HG02981 (cell line): ENCODE measurements at regions not wholly inside any gene's neighbourhood (a gene's known extent, or its start where the extent isn't known, plus 50 kb on each side); places are given as distances from the start of the nearest gene placed in this dataset.
"Not testable (repeated sequence)": the region's sequence is repeated elsewhere in the genome, so short reads cannot be mapped to it uniquely, and the experiment has no call there.

Source experiments
- ATAC-seq: cut with Tn5 transposase; IDR thresholded peaks from one replicate; pipeline ENCODE4 v1.9.1; 2021; ENCODE audit warnings: mild to moderate bottlenecking, moderate library complexity; ENCODE audit not compliant: unreplicated experiment

DNA sequence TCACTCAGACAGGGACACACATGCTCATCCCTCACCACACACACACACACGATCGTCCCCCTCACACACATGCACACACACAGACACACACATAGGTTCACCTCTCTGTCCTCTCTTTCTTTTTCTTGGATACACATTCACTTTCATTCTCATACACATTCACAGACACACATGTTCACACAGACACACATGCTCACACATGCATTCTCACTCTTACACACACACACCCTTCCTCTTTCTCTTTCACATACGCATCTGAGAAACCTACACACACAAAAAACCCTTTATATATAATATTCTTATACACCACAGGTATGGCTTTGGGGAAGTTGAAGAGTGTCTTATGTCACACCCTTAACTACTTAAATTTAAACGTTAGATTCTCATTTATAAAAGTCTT lies 248.6 kb upstream of the RUNX1 start:
- ATAC-seq, result no peak

DNA sequence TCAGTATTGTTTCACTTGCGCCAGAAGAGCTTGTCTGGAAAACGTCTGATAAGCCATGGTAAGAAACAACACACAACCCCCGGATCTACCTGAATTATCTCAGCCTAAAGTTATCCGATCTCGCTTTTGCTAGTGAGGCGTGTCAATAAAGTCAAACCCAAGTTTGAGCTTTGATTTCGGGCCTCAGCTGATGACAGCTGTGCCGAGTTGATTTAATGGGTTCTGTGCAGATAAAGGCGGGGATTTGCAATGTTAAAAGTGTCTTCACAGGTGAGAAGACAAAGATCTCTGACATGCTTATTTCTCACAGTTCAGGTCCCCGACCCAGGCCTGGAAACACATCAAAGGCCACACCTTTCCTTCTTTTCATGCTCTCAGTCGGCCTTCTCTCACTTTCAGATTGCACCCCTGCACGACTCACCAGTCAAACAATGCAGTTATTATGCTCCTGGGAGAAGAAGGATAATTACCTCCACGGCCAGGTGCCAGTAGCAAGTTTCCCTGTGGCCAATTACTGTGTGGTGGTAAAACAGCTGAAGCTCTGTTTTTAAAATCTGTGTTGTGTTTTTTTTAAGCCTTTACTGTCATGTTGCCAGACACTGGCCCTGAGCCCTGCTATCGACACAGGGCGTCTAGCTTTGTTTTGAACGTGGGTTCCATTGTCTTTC lies 245.3 kb upstream of the RUNX1 start:
- ATAC-seq, result no peak

- no peak for ATAC-seq
These were observed 243.0 kb upstream of the RUNX1 start for GRCh38 chr21:35291973-35292627.

DNA sequence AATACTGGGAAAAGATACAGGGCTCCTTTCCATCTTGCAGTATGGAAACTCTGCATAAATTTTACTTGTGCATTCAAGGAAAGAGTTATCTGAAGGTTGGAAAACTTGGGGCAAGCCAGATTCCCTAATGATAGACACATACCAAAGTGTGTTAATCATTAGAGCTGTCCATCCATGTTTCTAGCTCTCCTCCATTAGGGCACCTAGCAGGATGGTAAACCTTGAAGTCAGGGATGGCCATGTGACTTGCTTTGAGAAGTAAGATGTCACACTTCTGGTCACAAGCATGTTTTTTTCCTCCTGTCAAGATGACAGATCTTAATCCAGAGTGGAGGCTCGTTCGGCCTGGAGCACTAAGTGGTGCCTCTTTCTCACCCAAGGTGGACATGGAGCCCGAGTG lies 241.9 kb upstream of the RUNX1 start:
- ATAC-seq, result no peak

DNA sequence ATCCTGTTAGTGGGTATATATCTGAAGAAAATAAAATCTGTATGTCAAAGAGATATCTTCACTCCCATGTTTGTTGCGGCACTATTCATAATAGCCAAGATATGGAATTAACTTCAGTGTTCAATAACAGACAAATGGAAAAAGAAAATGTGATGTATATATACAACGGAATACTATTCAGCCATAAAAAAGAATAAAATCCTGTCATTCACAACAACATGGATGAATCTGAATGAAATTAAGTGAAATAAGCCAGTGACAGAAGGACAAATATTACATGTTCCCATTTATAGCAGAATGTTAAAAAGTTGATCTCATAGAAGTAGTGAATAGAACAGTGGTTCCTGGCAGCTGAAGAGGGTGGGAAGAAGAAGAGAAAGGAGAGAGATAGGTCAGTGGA lies 239.1 kb upstream of the RUNX1 start:
- ATAC-seq, result no peak

DNA sequence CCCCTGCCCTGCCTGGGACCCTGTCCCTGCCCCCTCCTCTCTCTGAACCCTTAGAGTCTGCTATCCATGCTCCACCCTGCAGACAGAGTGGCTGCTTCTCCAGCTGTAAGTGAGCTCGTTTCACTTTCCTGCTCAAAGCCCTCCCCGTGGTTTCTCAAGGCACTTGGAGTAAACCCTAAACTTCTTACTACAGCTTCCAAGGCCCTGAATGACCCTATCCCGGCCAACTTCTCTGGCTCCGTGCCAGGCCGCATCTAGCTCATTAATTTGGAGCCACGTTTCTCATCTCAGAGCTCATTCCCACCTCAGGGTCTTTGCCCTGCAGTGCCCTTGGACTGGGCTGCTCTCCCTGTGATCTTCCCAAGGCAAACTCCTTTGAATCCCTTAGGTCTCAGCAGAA lies 235.1 kb upstream of the RUNX1 start:
- ATAC-seq, result no peak

- ATAC-seq, result no peak
These were observed 233.8 kb upstream of the RUNX1 start for GRCh38 chr21:35282944-35283343.

GRCh38 chr21:35281956-35282355 lies 232.9 kb upstream of the RUNX1 start:
- ATAC-seq, result no peak

DNA sequence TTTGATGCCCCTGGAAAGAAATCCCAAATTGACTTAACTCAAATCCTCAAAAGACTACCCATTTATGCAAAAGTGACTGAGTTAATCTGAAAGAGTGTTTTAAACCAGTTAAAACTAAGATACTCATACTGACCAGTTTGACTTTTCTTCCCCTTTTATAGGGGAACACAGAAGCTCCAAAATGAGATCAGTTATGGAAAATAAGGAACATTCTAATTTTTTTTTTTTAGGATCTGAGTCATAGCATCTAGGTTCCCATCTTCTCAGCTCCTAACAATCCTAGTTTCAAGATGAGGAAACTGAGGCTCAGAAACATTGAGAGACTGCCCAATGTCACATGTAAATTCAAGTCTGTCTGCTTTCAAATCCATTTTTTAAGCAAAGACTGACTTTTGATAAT lies 231.1 kb upstream of the RUNX1 start:
- no peak for ATAC-seq

DNA sequence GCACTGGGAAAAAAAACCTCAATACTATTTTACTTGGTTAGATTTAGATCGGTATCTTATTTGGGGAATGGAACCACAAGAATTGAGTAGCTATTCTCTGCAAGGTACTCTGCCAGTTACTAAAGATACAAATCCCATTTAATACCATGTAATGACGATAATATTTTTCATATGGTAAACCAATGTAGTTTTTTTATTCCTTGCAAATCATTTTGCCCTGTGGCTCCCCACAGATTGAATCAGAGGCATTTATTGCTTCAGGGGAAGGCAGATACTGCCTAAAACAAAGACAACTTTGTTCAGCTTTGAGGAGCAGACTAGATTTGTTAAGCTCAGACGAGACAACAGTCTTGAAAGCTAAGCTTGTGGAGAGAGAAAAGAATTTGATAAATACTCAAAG lies 226.7 kb upstream of the RUNX1 start:
- ATAC-seq, result no peak

- no peak for ATAC-seq
These were observed 225.8 kb upstream of the RUNX1 start for GRCh38 chr21:35274923-35275322.

DNA sequence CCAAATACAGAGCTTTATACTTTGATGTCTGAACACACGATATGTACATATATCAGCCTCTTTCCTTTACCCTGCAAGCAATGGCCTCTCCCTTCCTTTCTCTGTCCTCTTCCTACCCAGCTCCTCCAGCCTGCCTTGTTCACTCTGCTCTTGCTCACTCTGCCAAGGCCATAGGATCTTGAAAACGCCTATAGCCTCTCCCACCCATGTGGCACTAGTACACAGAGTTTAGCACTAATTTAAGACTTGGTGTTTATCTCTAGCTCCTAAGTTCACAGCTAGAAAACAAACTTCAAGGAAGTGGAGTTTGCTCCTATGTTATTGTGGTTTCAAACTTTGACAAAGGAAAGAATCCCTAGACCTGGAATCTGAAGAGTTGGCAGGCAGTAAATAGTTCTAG lies 225.0 kb upstream of the RUNX1 start:
- no peak for ATAC-seq

- no peak for ATAC-seq
These were observed 224.2 kb upstream of the RUNX1 start for GRCh38 chr21:35273333-35273732.

- not testable (repeated sequence) for ATAC-seq
These were observed 222.4 kb upstream of the RUNX1 start for GRCh38 chr21:35271344-35272118.

- no peak for ATAC-seq
These were observed 219.7 kb upstream of the RUNX1 start for GRCh38 chr21:35268817-35269216.

- no peak for ATAC-seq
These were observed 219.2 kb upstream of the RUNX1 start for GRCh38 chr21:35268261-35268660.

GRCh38 chr21:35266546-35266945 lies 217.4 kb upstream of the RUNX1 start:
- no peak for ATAC-seq

DNA sequence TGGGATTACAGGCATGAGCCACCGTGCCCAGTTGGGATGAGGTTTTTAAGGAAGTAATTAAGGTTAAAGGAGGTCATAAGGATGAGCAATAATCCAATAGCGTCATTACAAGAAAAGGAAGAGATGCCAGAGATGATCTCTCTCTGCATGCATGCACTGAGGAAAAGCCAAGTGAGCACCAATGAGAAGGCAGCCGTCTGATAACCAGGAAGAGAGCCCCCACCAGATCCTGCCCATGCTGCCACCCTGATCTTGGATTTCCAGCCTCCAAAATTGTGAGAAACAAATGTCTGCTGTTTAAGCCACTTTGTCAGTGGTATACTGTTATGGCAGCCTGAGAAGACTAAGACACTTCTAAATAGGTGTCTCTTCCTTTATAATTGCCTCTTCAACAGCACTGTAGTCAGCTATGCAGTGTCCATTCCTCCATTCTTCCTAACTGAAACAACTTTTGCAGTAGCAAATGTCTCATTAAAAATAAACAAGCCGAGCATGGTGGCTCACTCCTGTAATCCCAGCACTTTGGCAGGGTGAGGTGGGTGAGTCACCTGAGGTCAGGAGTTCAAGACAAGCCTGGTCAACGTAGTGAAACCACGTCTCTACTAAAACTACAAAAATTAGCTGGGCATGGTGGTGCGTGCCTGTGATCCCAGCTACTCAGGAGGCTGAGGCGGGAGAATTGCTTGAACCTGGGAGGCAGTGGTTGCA lies 216.2 kb upstream of the RUNX1 start:
- ATAC-seq, result no peak

DNA sequence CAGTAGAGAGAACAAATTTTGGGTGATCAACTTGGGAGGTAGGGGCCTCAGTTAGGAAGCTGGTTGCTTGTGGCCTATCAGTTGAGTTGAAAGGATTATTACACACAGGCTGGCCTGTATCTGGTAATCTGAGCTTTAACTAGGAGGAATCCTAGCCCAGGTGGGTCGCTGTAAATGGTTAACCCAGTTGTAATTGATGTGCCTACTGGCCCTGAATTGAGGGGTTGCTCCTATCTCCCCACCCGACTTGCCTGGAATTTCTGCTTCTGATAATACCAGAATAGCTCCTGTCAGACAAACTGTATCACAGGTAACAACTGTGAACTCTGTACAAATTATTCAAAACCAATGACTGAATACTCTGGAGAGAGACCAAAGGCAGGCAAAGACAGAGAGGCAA lies 210.4 kb upstream of the RUNX1 start:
- no peak for ATAC-seq

DNA sequence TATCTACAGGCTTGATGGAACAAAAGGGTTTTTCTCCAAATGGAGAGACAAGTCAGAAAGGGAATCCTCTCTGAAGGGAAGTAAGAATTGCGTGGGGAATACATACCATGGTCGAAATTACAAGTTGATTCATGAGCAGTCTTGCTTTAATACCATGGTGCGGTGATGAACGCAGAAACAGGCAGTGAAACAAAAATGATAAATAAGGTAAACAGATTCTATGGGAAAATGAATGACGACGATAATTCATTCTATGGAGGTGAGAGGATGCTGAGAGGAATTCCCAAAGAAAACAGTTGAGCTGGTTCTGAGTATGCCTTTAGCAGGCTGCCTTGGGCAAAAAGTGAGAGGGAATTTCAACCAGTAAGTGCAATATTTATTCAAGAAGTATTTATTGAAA lies 209.4 kb upstream of the RUNX1 start:
- ATAC-seq, result no peak

- ATAC-seq, result no peak
These were observed 208.3 kb upstream of the RUNX1 start for GRCh38 chr21:35257413-35257812.
